Suprapubic skin (tissue), 4 donors: ENCODE measurements at regions not wholly inside any gene's neighbourhood (a gene's known extent, or its start where the extent isn't known, plus 50 kb on each side); places are given as distances from the start of the nearest gene placed in this dataset.
"Not testable (repeated sequence)": the region's sequence is repeated elsewhere in the genome, so short reads cannot be mapped to it uniquely, and the experiment has no call there.

ENCODE experiments used
- DNase-seq, 2 donors: peaks; one replicate each; pipeline ENCODE4 v3.0.0-alpha.2; 2019; ENCODE audit warnings: low spot score in 2 of 2
- H3K27ac ChIP-seq: fragments of 200-600 bp; sonication (generic); one replicate; pipeline ENCODE4 v1.5.1; 2019
- H3K27me3 ChIP-seq: fragments of 200-600 bp; sonication (generic); one replicate; pipeline ENCODE4 v1.5.1; 2019
- H3K36me3 ChIP-seq: fragments of 200-600 bp; sonication (generic); one replicate; pipeline ENCODE4 v1.5.1; 2019
- H3K4me1 ChIP-seq: fragments of 200-600 bp; sonication (generic); one replicate; pipeline ENCODE4 v1.5.1; 2019
- H3K4me3 ChIP-seq: fragments of 200-600 bp; sonication (generic); one replicate; pipeline ENCODE4 v1.5.1; 2019; ENCODE audit warnings: mild to moderate bottlenecking
- H3K9me3 ChIP-seq: fragments of 200-600 bp; sonication (generic); one replicate; pipeline ENCODE4 v1.5.1; 2019
- WGBS: methylation state at CpG from one replicate; pipeline ENCODE4 v1.1.5; 2018; 5-methylcytosine and 5-hydroxymethylcytosine counted together

DNA sequence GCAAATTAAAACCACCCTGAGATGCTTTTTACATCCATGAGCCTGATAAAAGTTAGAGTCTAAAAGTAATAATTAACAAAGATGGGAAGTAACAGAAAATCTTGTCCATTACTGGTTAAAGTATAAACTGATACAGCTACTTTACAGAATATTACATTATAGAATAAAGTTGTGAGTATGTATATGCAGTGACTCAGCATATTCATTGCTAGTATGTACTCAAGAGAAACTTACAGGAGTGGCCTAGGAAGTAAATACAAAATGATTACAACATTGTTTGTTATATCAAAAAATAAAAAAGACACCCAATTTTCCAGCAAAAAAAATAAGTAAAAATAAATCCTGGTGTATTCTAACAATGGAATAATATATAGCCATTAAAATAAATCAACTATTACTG lies 82.1 kb upstream of the SCGB1C1 start:
- H3K36me3 ChIP-seq, H3K4me3 ChIP-seq, H3K9me3 ChIP-seq, H3K27ac ChIP-seq, H3K27me3 ChIP-seq, DNase-seq, H3K4me1 ChIP-seq: not testable (repeated sequence)

DNA sequence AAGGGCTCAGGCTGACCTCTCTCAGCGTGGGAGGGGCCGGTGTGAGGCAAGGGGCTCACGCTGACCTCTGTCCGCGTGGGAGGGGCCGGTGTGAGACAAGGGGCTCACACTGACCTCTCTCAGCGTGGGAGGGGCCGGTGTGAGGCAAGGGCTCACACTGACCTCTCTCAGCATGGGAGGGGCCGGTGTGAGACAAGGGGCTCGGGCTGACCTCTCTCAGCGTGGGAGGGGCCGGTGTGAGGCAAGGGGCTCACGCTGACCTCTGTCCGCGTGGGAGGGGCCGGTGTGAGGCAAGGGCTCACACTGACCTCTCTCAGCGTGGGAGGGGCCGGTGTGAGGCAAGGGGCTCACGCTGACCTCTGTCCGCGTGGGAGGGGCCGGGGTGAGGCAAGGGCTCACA lies 64.4 kb upstream of the SCGB1C1 start:
- H3K4me1 ChIP-seq, H3K9me3 ChIP-seq, H3K36me3 ChIP-seq, H3K27me3 ChIP-seq, H3K4me3 ChIP-seq, H3K27ac ChIP-seq: not testable (repeated sequence)
- 80% methylated on average over 2 of the region's 22 CpGs for WGBS
- peak in 1 of 2 donors; percentile 37 for DNase-seq
